ENCODE measurements at regions not wholly inside any gene's neighbourhood (a gene's known extent, or its start where the extent isn't known, plus 50 kb on each side); places are given as distances from the start of the nearest gene placed in this dataset.

DNA sequence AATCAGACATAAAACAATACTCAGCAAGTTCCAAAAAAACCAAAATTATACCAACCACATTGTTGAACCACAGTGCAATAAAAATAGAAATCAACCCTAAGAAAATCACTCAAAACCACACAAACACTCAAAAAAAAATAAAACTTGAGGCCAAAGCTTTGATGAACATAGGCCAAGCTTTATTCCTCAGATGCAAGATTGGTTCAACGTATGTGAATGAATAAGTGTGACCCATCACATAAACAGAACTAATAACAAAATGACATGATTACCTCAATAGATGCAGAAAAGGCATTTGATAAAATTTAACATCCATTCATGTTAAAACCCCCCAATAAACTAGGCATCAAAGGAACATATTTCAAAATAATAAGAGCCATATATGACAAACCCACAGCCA, 506.1 kb upstream of the FZD8 start:
- no peak for DNase-seq (ENCODE audit: low read depth, low spot score)
- POLR2A ChIA-PET: no interaction called here
- Histone ChIP-seq H3K9me3 (ENCODE audit: control insufficient read depth, insufficient read depth, low read length) (no peaks in the 10 kb centered on the region), H3K27ac (ENCODE audit: low read depth, low read length) (no peak overlapping the region), H3K27me3 (ENCODE audit: control insufficient read depth, insufficient read depth, low read length) (no peaks in the 10 kb centered on the region), H3K4me3 (ENCODE audit: low read depth, low read length) (no peak overlapping the region)
- TF ChIP-seq, protein P1, sequence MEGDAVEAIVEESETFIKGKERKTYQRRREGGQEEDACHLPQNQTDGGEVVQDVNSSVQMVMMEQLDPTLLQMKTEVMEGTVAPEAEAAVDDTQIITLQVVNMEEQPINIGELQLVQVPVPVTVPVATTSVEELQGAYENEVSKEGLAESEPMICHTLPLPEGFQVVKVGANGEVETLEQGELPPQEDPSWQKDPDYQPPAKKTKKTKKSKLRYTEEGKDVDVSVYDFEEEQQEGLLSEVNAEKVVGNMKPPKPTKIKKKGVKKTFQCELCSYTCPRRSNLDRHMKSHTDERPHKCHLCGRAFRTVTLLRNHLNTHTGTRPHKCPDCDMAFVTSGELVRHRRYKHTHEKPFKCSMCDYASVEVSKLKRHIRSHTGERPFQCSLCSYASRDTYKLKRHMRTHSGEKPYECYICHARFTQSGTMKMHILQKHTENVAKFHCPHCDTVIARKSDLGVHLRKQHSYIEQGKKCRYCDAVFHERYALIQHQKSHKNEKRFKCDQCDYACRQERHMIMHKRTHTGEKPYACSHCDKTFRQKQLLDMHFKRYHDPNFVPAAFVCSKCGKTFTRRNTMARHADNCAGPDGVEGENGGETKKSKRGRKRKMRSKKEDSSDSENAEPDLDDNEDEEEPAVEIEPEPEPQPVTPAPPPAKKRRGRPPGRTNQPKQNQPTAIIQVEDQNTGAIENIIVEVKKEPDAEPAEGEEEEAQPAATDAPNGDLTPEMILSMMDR (IDR thresholded peaks at IDR 0.05; ENCODE audit: low read depth, low read length): no peak
- CTCF ChIA-PET: no interaction called here

DNA sequence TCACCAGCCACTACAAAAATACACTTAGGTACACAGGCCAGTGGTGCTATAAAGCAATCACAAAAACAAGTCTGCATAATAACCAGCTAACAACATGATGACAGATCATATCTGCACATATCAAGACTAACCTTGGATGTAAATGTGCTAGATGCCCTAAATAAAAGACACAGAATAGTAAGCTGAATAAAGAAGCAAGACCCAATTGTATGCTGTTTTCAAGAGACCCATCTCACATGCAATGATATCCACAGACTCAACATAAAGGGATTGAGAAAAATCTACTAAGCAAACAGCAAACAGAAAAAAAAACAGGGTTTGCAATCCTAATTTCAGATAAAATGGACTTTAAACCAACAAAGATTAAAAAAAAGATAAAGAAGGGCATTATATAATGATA, 505.4 kb upstream of the FZD8 start:
- H3K27ac ChIP-seq (ENCODE audit: low read depth, low read length): no peak overlapping the region
- TF ChIP-seq, protein P1 (IDR thresholded peaks at IDR 0.05; ENCODE audit: low read depth, low read length): no peak
- DNase-seq (ENCODE audit: low read depth, low spot score): no peak
- no peaks in the 10 kb centered on the region for H3K27me3 ChIP-seq (ENCODE audit: control insufficient read depth, insufficient read depth, low read length)
- H3K9me3 ChIP-seq (ENCODE audit: control insufficient read depth, insufficient read depth, low read length): no peaks in the 10 kb centered on the region
- ChIA-PET CTCF (no interaction called here), POLR2A (no interaction called here)
- no peak overlapping the region for H3K4me3 ChIP-seq (ENCODE audit: low read depth, low read length)

DNA sequence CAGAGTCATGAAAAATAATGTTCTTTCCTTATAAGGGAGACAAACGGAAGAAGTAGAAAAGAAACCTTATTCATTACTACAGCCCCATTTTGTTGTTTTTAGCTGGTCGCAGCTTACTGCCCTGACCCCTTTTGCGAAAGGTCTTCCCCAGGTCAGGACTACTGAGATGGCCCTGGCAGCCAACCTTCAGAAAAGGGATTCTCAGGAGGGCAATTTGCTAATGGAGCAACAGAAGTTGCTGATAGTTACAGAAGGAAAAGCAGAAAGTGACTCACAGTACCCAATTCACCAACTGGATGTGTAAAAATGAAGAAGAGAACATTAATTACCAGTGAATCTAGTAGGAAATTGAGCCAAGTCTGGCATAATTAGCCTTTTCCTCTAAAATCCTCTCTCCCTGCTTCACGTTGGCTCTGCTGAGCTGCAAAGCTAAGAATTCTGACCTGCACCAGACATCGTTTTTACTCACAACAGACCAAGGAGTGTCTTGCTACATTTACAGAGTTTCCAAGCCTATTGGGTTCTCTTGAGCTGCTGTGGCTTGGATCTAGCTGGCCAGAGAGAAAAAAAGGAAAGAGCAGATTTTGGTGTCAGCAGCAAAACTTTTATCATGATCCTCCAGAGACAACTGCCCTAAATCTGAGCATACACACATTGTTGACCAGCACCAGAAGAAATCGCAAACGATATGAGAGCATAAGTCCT, 499.9 kb upstream of the FZD8 start:
- POLR2A ChIA-PET: no interaction called here
- H3K4me3 ChIP-seq (ENCODE audit: low read depth, low read length): no peak overlapping the region
- no peak overlapping the region for H3K27ac ChIP-seq (ENCODE audit: low read depth, low read length)
- no peaks in the 10 kb centered on the region for H3K9me3 ChIP-seq (ENCODE audit: control insufficient read depth, insufficient read depth, low read length)
- TF ChIP-seq, protein P1 (IDR thresholded peaks at IDR 0.05; ENCODE audit: low read depth, low read length): no peak
- no peaks in the 10 kb centered on the region for H3K27me3 ChIP-seq (ENCODE audit: control insufficient read depth, insufficient read depth, low read length)
- DNase-seq (ENCODE audit: low read depth, low spot score): no peak
- CTCF ChIA-PET: no interaction called here

DNA sequence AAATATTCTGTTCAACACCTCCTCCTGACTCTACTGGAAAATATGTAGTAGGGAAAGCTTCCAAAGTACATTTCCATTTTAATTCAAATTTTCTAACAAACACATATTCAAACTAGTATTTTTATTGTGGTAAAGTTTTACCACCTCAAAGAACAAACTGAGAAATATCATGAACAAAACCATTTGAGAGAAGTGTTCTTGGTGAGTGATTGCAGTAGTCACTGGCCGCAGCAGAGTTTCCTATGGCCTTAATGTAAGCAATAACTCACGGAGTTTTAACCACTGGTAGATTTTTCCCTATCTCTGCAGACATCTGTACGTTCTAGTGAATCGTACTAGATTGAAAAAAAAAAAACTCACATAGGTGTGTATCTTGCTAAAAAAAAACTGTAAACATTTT, 487.0 kb upstream of the FZD8 start:
- ChIA-PET POLR2A (no interaction called here), CTCF (interaction anchor here (1.2 kb wide), 1 partner anchor 650 kb away, joined by 3 read pairs; no protein-coding TSS in a partner anchor)
- no peak for DNase-seq (ENCODE audit: low read depth, low spot score)
- Histone ChIP-seq H3K9me3 (ENCODE audit: control insufficient read depth, insufficient read depth, low read length) (no peaks in the 10 kb centered on the region), H3K4me3 (ENCODE audit: low read depth, low read length) (no peak overlapping the region), H3K27me3 (ENCODE audit: control insufficient read depth, insufficient read depth, low read length) (no peaks in the 10 kb centered on the region), H3K27ac (ENCODE audit: low read depth, low read length) (no peak overlapping the region)
- TF ChIP-seq, protein P1 (IDR thresholded peaks at IDR 0.05; ENCODE audit: low read depth, low read length): no peak

DNA sequence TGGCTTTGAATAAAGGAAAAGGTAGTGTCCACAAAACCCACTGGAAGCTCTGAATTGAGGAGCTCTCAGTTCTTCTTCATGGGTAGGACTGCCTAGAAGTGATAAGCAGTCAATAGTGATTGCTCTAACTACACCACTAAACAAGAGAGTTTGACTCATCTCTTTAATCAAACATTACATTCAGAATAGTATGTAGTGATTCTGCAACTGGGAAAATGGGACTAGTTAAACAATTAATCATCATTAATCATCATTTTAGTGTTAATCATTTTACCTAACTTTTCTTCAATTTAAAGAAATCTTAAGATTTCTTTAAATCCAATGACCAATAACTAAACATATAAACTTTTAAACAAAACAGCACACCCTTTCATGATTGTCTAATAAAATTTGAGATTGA, 484.0 kb upstream of the FZD8 start:
- CTCF ChIA-PET: interaction anchor here (0.6 kb wide), 2 partner anchors 78 to 238 kb away, joined by 3 read pairs; no protein-coding TSS in a partner anchor
- Histone ChIP-seq H3K4me3 (ENCODE audit: low read depth, low read length) (no peak overlapping the region), H3K27me3 (ENCODE audit: control insufficient read depth, insufficient read depth, low read length) (no peaks in the 10 kb centered on the region), H3K9me3 (ENCODE audit: control insufficient read depth, insufficient read depth, low read length) (no peaks in the 10 kb centered on the region), H3K27ac (ENCODE audit: low read depth, low read length) (no peak overlapping the region)
- POLR2A ChIA-PET: no interaction called here
- DNase-seq (ENCODE audit: low read depth, low spot score): no peak
- TF ChIP-seq, protein P1 (IDR thresholded peaks at IDR 0.05; ENCODE audit: low read depth, low read length): no peak
